HG03095 (cell line): ENCODE measurements at regions not wholly inside any gene's neighbourhood (a gene's known extent, or its start where the extent isn't known, plus 50 kb on each side); places are given as distances from the start of the nearest gene placed in this dataset.

Source experiments
- ATAC-seq: cut with Tn5 transposase; IDR thresholded peaks from one replicate; pipeline ENCODE4 v1.9.1; 2021; ENCODE audit warnings: moderate library complexity; ENCODE audit not compliant: unreplicated experiment

DNA sequence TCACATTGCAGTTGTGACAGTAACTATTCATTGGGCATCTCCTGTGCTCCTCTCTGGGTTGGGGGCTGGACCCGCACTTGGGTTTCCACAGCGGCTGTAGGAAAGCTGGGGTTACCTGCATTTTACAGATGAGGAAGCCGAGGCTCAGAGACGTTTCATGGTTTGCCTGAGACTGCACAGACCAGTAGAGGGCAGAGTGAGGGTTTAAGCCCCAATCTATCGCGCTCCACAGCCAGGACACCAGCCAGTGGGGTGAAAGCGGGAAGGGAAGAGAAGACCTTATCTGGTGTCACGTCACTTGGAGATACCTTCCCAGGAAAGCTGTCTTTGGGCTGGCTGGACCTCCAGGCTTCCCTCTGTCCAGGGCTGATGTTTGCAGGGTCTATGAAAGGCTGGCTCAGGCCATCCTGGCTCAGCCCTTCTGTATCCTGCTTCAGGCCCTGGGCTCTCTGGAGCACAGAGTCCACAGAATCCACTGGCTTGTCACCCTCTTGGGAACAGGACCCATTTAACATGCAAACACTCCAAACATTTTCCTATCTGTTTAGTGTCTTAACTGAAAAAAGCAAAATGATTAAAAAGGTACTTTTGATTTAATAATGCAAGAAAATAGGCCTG, 167.7 kb downstream of the EMX2 start:
- no peak for ATAC-seq

DNA sequence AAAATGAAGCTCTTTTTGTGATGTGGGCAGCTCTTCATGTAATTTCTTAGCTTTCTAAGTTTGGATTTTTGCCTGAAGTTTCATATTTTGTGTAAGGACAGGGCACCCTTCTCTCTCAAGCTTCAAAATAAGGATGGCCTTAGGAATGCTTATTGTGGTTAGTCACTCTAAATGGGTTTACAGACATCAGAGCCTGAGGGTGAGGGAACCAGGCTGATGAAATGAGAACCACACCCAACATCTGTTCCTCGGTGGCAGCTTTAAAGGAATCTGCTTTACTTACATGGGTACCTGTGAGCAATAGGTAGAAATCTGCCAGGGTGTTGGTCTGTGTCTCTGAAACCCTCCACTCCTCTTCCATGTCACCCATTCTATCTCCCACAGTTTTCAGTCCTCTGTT, 174.3 kb downstream of the EMX2 start:
- no peak for ATAC-seq

DNA sequence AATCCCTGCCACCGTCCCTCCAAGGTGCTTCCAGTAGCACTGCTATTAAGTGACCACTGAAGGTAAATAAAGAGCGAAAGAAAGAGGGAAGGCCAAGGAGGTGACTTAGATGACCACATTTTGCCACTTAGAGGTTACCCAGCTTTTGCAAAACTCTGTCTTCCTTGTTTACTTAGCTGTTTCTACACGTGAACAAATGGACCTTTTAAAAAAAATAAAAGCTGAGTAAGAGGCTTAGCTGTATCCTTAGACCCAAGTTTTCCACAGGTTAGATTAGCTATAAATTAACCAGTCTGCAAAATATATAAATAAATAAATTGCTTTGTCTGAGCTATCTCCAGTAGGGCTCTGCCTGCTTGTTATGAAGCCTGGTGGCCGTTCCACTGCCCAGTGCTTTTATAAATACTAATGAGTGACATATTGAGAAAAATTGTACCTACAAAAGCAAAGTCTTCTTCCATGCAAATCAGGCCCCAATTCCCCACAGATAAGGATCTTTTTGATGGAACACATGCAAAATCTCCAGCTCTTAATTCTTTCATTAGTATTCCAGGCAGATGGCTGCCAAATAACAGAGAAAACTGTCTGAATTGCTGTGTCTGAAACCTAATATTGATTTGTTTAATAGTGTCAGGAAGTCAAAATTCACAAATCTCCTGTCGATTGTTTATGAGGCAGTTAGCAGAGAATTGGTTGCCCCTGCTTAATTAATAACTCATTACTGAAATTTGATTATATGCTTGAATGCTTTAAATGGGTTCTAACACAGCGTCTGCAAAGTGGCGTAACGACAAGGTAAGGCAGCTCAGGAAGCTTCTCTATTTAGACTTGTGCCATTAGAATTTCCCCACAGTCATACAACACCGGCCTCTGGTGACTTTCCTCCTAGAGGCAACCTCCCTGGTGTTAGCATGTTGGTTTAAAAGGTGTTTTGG, 176.7 kb downstream of the EMX2 start:
- ATAC-seq = no peak

DNA sequence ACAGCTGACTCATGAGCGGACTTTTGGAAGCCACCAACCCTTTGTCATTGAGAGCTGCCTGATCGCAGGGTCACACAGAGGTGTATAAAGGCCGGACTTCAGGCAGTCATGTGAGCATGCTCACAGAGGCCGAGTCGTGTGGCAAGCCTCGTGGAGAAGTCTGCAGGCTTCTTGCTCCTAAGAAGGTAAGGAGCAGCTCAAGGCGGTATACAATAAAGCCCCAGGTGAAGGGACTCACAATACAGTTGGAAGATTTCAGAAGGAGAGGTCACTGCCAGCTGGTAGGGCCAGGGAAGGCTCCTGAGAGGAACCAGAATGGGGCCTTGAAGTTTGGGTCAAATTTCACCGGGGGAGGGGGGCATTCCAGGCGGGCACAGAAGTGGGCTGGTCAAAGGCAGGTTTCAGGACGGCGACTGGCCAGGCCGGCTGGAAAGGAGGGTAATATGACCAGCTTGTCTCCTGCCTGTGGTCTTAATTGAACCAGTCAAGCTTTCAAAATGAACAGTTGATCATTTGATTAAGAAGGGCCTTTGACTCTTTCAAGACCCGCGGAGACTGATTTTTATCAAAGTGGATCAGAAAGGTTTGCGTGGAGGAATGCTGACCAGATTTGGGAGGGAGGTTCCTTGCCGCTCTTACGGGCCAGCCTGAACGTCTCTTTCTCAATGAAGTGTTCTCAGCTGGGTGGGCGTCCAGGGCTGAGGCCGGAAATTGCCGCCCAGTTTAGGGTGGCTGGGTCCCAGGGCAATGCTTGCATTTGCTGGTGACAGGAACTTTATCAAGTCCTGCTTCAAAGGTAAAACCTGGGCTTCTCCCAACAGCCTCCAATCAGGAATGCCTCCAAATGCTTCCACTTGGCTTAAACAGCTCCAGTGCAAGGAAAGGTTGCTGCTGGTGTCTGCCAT, 178.6 kb downstream of the EMX2 start:
- ATAC-seq = no peak

DNA sequence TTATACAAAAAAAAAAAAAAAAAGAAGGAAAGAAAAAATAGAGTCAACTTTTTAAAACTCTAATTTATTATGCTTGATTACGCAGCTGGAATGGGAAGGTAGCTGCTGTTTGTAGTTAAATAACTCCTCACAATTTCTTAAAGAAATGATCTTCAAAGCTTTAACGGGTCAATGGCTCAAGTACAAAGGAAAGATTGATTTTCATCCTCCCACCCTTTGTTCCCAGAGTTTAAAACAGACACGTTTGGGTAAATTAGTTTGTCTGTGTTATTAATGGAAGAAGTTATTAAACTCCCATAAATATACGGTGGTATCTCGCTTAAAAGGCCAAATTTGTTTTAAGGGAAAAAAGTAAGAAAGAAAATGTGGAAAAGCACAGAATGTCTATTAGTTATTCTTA, 179.3 kb downstream of the EMX2 start:
- no peak for ATAC-seq

DNA sequence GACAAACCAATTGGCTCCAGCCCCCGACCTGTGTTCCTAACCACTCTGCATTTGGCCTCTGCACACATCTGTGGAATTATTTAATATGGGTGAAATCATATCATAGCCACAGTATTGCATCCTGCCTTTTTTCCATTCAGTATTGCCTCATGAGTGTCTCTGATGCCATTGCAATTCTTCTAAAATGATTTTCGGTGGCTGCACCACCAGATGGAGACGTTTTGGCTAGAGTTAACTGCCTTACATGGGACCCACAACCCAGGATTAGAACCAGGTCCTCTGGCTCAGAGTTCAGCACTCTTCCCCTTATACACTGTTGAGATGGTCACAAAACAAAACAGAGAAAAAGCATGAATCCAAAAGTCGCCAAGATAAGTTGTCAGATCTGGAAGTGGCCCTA, 180.8 kb downstream of the EMX2 start:
- no peak for ATAC-seq

DNA sequence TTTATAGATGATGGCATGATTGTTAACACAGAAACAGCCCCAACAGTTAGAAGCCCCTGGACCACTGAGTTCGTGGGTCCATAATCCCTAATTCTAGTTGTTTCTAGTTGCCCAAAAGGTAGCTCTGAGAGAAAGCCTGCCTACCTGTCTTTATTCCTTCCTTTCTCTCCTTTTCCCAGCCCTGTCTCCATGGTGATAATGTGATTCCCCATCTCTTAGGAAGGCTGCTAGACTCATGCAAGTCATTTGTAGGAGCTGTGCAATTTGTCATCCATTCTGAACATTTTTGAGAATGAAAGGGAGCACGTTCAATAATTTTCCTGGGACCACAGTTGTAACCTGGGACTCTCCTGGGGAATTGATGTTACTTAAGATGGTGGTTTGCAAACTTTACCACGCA, 183.4 kb downstream of the EMX2 start:
- no peak for ATAC-seq

DNA sequence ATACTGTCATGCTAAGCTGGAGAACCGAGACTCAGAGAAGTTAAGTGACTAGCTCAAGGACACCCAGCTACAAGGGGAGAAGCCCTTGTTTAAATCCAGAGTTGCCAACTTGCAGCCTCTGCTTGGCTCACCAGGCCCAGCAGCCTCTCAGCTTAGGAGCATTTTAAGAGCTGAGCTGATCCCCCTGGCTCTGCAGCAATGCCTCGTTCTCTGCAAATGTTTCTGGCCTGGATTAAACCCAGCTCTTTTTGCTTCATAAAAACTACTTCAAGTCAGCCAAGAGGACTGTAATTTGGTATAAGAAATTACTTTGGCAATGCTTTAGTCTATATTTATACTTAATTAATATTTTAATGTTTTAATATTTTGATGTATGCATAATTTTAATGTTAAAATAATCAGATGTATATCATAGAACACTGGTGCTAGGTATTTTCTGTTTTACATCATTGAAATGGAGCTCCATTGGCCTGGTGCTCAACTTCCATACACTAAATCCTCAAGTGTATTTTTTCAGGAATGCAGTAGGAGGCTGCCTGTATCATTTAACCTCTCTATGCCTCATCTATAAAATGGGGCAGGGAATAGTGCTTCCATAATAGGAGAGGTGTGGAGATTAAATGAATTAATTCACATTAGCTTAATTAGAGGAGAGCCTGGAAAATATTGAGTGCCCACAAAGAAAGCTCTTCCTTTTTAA, 184.2 kb downstream of the EMX2 start:
- no peak for ATAC-seq

DNA sequence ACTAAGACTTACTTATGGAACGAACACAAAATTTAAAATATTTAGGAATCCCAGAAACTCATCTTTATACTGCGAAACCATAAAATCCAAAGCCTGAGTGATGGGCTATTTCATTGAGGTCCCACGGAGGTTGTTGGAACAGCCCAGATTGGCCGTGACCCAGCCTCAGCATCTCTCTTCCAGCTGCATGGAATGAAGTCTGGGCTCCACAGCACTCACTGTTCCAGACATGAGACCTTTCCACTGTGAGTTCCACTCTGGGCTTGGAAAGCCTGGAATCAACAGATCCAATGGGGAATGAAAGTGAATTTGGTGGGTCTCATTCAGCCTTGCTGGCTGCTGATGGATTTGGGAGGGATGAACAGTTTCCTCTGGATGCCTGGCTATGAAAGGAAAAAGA, 184.9 kb downstream of the EMX2 start:
- no peak for ATAC-seq

DNA sequence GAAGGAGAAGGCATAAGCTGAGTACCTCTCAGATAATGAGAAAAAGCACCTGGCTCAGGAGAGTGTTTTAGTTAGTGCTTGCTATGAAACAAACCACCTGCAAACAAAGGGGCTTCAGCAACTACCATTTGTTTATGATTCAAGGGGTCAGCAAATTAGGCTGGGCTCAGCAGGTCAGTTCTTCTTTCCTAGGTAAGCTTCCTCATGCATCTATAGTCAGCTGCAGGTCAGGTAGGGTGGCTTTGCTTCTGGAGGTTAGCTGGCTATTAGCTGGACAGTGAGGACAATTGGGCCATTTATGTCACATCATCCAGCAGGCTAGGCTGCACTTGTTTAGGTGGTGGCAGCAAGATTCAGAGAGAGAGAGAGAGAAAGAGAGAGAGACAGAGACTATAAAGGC, 185.5 kb downstream of the EMX2 start:
- no peak for ATAC-seq

DNA sequence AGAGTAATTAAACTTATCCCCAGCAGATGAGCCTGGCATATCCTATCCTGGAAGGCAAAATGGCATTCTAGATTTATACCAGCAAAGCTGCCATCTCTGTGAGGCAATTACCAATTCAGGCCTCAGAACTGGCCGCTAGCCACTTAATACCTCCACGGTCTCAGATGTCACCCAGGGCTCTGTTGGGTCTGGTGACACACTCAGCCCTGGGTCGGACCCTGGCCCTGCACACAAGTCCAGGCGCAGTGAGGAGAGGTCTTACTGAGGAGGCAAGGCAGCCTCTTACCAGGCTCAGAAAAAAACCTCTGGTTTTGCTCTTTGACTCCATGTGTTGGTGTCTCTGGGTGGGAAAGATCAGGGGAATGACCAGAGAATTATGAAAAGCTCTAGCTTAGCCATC, 186.6 kb downstream of the EMX2 start:
- ATAC-seq = no peak

DNA sequence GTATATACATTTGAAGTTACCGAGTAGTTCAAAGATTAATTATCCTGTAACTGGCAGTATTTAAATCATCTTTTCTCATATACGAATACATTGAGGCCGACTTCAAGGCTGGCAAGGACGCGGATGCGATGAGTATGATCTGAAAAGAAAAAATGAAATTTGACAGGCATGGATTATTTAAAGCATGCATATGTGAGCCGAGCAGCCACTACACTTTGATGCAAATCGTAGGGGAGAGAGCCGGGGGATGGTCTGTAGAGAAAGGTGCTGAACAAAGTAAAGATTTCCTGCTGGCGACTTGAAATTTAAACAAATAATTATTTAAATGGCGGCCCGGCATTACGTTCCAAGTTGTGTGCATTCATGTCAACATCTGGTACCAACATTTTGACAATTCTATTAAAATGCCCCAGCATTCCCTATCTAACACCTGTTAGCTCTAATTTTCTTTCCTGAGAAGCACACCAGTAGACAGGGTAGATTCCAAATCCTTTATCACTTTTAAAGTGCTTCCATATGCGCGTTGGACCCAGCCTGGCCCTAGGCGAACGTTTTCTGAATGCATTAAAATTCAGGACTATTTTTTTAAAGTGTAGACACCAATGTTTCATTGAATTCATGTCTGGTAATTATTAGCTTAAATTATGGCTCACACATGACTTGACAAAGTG, 188.7 kb downstream of the EMX2 start:
- ATAC-seq = no peak

DNA sequence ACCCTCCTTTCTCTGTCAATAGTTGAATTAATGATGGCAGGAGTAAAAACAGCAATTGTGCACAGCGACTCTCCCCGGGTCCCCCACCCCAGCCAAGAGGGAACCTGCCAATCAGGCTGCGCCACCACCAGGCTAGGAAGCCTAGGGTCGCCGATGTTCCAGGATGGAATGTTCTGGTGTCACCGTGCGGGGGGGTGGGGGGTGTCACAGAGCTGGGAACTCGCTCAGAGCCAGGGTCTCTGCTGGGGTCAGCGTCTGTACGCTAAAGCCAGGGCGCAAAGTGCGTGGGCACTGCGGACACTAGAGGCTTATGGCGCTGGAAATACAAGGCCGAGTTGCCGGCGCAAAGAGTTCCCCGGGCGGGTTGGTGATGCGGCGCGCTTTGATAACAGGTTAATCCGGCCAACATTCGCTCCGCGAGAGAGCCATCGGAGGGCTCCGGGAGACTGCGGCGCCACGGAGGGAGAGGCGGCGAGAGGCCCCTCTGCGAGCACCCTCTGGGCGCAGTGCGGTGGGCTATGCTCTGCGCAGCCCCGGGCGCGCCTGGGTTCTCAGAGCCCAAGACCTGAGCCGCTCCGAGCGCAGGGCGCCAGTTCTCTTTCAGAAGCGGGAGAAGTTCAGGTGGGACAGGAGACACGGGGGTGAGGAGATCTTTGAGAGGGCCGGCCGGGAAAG, 192.3 kb downstream of the EMX2 start:
- ATAC-seq = no peak

DNA sequence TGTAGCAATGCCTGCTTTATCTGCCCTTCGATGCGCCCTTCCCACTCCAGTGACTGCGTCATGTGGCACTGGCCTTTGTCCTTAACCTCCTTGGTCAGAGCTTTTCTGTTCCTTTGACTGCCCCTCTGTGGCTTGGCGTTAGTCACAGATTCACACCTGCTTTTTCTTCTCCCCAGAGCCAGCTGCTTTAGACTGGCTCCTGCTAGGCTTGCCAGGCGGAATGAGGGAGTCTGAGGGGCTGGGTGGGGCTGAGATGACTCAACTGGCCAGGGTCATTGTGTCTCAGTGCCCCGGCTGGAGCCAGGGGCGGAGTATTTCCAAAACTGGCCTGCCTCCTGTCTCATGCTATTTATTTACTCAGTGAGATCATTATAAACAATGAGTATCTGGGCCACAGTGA, 194.1 kb downstream of the EMX2 start:
- no peak for ATAC-seq

DNA sequence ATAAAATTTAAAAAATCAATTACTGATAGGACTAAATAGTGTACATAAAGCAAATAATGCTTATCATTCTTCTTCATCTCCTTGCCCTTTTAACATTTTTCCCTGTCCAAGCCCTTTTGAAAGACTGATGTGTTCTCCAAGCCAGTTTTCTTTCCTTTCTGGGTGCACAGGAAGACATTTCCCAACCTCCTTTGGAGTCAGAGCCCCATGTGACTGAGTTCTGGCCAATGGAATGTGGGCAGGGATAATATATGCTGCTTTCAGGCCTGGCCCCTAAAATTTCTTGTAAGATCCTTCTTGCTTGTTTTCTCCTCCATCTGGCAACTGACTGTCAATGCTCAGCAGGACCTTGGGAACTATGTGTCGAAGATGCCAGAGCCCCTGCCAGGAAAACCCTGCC, 197.5 kb downstream of the EMX2 start:
- ATAC-seq = no peak

DNA sequence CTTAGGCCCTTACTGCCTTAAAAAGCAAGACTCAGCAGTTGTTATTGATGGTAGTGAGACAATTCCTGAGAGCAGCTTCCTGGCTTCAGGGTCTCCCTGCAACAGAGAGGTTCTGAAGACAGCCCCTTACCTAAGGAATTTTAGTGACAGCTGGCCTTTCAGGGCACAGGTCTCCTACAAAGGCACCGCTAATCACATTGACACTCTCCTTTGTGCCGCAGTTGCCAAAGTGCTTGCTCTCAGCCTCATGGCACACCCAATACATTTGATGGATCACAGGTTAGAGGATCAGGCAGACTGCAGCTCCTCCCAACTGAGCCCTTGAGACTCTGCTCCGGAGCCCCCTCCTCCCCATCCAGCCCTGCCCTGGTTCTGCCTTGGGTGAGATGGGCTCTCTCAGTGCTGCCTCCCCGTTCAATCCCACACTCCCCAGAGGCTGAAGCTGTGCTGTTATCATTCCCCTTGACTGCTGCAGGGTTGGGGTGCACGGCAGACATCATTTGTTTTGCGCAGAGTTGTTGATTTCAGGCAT, 198.2 kb downstream of the EMX2 start:
- no peak for ATAC-seq

DNA sequence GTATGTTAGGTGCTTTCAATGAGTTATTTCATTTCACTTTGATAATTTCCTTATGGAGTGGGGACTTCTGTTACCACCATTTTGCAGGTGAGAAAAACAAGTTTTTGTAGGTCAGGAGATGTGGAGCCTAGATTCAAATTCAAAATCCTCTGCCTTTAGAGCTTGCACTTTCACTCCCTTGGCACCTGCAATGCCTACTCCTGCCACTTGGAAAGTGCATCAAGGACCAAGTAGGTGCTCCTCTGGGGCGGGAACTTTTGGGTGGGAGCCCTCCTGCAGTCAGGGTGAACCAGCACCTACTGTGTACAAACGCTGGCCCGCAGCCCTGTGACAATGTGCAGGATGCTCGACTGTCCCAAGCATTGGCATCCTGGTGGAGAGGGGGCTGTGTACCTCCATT, 199.0 kb downstream of the EMX2 start:
- ATAC-seq = no peak

DNA sequence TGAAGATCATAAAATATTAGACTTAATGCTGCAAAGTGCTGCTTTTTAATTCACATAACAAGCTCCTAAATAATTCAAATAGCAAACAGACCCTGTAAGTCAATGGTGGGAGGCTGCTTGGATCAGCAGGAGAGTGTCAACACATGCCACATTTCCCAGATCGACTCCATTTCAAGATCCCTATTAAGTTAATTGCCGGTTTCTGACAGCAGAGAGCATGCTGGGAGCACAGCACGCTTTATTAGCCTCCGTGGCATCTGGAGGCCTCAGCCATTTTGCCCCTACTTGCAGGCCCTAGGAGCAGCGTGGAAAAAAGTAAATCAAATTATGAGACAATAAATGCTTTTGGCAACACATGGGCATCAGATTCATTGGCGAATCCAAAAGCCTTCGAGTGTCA, 201.0 kb downstream of the EMX2 start:
- ATAC-seq = no peak

DNA sequence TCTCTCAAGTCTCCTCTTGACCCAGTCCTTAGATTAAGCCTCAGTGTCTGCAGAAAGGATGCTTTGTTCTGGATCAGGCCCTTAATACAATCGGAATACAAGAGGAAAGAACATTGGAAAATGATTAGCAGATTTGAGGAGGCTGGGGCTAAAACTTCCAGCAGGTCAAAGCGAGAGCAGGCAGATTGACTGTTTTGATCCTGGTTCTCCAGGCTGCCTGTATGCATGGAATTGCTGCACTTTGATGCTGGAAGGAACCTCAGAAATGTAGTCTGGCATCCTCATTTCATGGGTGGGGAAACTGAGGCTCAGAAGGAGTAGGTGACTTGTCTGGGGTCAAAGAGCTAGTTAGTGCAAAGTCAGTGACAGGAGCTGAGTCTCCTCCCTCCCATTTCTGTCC, 202.8 kb downstream of the EMX2 start:
- no peak for ATAC-seq
